Neural progenitor cell (in vitro differentiated cells): ENCODE measurements at regions not wholly inside any gene's neighbourhood (a gene's known extent, or its start where the extent isn't known, plus 50 kb on each side); places are given as distances from the start of the nearest gene placed in this dataset.

ENCODE experiments used
- DNase-seq: peaks from one replicate; pipeline ENCODE4 v3.0.0-alpha.2; 2016; ENCODE audit warnings: low spot score
- H2AFZ ChIP-seq: fragments of 200-600 bp; sonication (generic); replicated peaks from 2 replicates; pipeline ENCODE4 v1.6.1; 2016; ENCODE audit warnings: antibody characterized with exemption
- H3F3A ChIP-seq: fragments of 200-600 bp; sonication (generic); 2 replicates; pipeline ENCODE4 v1.6.1; 2016; ENCODE audit warnings: antibody characterized with exemption, low read depth
- H3K27ac ChIP-seq: fragments of 200-600 bp; sonication (generic); 2 replicates; pipeline ENCODE4 v1.5.1; 2016; ENCODE audit warnings: mild to moderate bottlenecking
- H3K27me3 ChIP-seq: fragments of 200-600 bp; sonication (generic); 2 replicates; pipeline ENCODE4 v1.6.1; 2016; ENCODE audit warnings: mild to moderate bottlenecking, moderate library complexity
- H3K36me3 ChIP-seq: fragments of 200-600 bp; sonication (generic); 2 replicates; pipeline ENCODE4 v1.5.1; 2016
- H3K4me1 ChIP-seq: fragments of 200-600 bp; sonication (generic); 2 replicates; pipeline ENCODE4 v1.6.1; 2016; ENCODE audit warnings: mixed run types
- H3K4me2 ChIP-seq: fragments of 200-600 bp; sonication (generic); 2 replicates; pipeline ENCODE4 v1.6.1; 2016
- H3K4me3 ChIP-seq: fragments of 200-600 bp; sonication (generic); 2 replicates; pipeline ENCODE4 v1.5.1; 2016
- H3K79me2 ChIP-seq: fragments of 200-600 bp; sonication (generic); 2 replicates; pipeline ENCODE4 v1.6.1; 2016; ENCODE audit warnings: low read depth
- H3K9ac ChIP-seq: fragments of 200-600 bp; sonication (generic); 2 replicates; pipeline ENCODE4 v1.6.1; 2016
- H3K9me3 ChIP-seq: fragments of 200-600 bp; sonication (generic); 2 replicates; pipeline ENCODE4 v1.5.1; 2016; ENCODE audit warnings: low read depth
- H4K20me1 ChIP-seq: fragments of 200-600 bp; sonication (generic); 2 replicates; pipeline ENCODE4 v1.6.1; 2016; ENCODE audit warnings: low read depth
- H3K27ac Mint-ChIP-seq: 3 replicates; pipeline ENCODE4 v1.8.0; 2021; ENCODE audit warnings: mixed read lengths
- H3K27me3 Mint-ChIP-seq: 2 replicates; pipeline ENCODE4 v1.8.0; 2022; ENCODE audit warnings: low read depth, mild to moderate bottlenecking, inconsistent platforms, moderate library complexity, mixed read lengths; ENCODE audit not compliant: insufficient read depth
- H3K36me3 Mint-ChIP-seq: 3 replicates; pipeline ENCODE4 v1.8.0; 2021; ENCODE audit warnings: mixed read lengths
- H3K4me1 Mint-ChIP-seq: 3 replicates; pipeline ENCODE4 v1.8.0; 2021; ENCODE audit warnings: mixed read lengths
- H3K4me3 Mint-ChIP-seq: 3 replicates; pipeline ENCODE4 v1.8.0; 2021; ENCODE audit warnings: mild to moderate bottlenecking, moderate library complexity, mixed read lengths
- H3K9me3 Mint-ChIP-seq: 3 replicates; pipeline ENCODE4 v1.8.0; 2020; ENCODE audit warnings: mixed read lengths
- CTCF ChIP-seq: fragments of 200-600 bp; sonication (generic); IDR thresholded peaks from 2 replicates; pipeline ENCODE4 v1.5.1; 2017; ENCODE audit warnings: antibody characterized with exemption, mild to moderate bottlenecking
- EZH2 ChIP-seq: fragments of 200-600 bp; sonication (generic); IDR thresholded peaks from 2 replicates; pipeline ENCODE4 v1.6.1; 2017; ENCODE audit warnings: antibody characterized with exemption, mild to moderate bottlenecking, moderate library complexity
- EZH2phosphoT487 ChIP-seq: fragments of 200-600 bp; sonication (generic); IDR thresholded peaks from 2 replicates; pipeline ENCODE4 v1.6.1; 2017; ENCODE audit warnings: antibody characterized with exemption

GRCh38 chr4:107276052-107276451 lies 239.9 kb upstream of the DKK2 start:
- no peak for DNase-seq
- Histone ChIP-seq H3K27me3 (no peaks in the 10 kb centered on the region), H3K4me1 (no peaks in the 10 kb centered on the region), H3K9me3 (no peaks in the 10 kb centered on the region), H3K36me3 (no peaks in the 10 kb centered on the region), H2AFZ (no peak overlapping the region), H3K4me2 (no peak overlapping the region), H3K27ac (no peak overlapping the region), H3K4me3 (no peak overlapping the region), H3K79me2 (no peaks in the 10 kb centered on the region), H3F3A (no peaks in the 10 kb centered on the region), H3K9ac (no peak overlapping the region), H4K20me1 (no peaks in the 10 kb centered on the region)
- peaks cover 19% of the 10 kb centered on the region for H3K4me1 Mint-ChIP-seq
- TF ChIP-seq CTCF, result no peak
- TF ChIP-seq EZH2phosphoT487, result no peak
- TF ChIP-seq EZH2, result no peak
- no peak overlapping the region for H3K4me3 Mint-ChIP-seq
- H3K27ac Mint-ChIP-seq, result no peak overlapping the region
- no peaks in the 10 kb centered on the region for H3K27me3 Mint-ChIP-seq
- H3K36me3 Mint-ChIP-seq, result no peaks in the 10 kb centered on the region
- H3K9me3 Mint-ChIP-seq, result no peaks in the 10 kb centered on the region

DNA sequence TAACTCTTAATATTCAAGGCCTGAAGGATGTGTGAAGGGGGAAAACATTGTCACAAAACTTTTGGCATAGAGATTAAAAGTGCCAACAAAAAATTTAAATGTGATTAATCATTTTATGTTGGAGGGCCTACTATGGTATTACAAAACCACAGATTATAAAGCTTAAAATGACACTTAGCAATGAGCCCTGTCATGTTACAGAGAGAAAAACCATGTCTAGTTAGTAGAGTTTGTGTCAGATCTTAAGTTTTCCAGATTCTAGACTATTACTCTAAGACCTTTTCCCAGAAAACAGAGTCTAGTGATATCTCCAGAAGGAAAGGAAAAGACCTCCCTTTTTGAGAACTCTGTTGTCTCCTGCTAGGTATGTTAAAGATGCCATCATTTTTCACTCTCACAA lies 239.1 kb upstream of the DKK2 start:
- no peaks in the 10 kb centered on the region for H3K4me1 ChIP-seq
- H3K4me2 ChIP-seq, result no peak overlapping the region
- no peaks in the 10 kb centered on the region for H3K36me3 ChIP-seq
- H3K79me2 ChIP-seq, result no peaks in the 10 kb centered on the region
- peaks cover 19% of the 10 kb centered on the region for H3K4me1 Mint-ChIP-seq
- no peak overlapping the region for H3K27ac ChIP-seq
- H4K20me1 ChIP-seq, result no peaks in the 10 kb centered on the region
- H3K27me3 ChIP-seq, result no peaks in the 10 kb centered on the region
- H3F3A ChIP-seq, result no peaks in the 10 kb centered on the region
- H3K9ac ChIP-seq, result no peak overlapping the region
- no peak overlapping the region for H3K4me3 ChIP-seq
- H3K27me3 Mint-ChIP-seq, result no peaks in the 10 kb centered on the region
- H3K36me3 Mint-ChIP-seq, result no peaks in the 10 kb centered on the region
- no peak for DNase-seq
- peak overlapping the region; percentile 64 for H3K27ac Mint-ChIP-seq
- no peak overlapping the region for H2AFZ ChIP-seq
- no peak overlapping the region for H3K4me3 Mint-ChIP-seq
- TF ChIP-seq EZH2, result no peak
- TF ChIP-seq CTCF, result no peak
- TF ChIP-seq EZH2phosphoT487, result no peak
- no peaks in the 10 kb centered on the region for H3K9me3 Mint-ChIP-seq
- H3K9me3 ChIP-seq, result no peaks in the 10 kb centered on the region

DNA sequence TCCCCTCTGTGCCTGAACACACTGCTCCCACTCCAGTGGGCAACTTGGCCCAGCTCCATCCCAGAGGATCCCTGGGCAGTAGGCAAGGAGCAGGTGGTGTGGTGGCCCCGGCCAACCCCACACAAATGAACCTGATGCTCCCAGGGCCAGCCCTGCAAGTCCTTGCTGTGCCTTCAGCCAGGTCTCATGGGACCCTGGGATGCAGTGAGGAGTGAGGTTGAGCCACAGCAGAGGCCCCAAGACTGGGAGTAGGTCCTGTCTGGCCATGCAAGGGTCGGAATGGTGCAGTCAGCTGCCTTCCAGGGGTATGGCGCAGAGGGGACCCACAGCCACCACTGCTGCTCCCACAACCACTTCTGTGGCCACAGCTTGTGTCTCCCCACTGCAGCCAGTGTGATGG lies 234.5 kb upstream of the DKK2 start:
- H3K27me3 ChIP-seq, result no peaks in the 10 kb centered on the region
- no peaks in the 10 kb centered on the region for H3K9me3 Mint-ChIP-seq
- no peaks in the 10 kb centered on the region for H3K9me3 ChIP-seq
- no peak overlapping the region for H3K9ac ChIP-seq
- H3K4me3 ChIP-seq, result no peak overlapping the region
- no peaks in the 10 kb centered on the region for H3K4me1 ChIP-seq
- H3K36me3 ChIP-seq, result no peaks in the 10 kb centered on the region
- no peaks in the 10 kb centered on the region for H3F3A ChIP-seq
- no peak overlapping the region for H2AFZ ChIP-seq
- H3K79me2 ChIP-seq, result no peaks in the 10 kb centered on the region
- H3K36me3 Mint-ChIP-seq, result no peaks in the 10 kb centered on the region
- DNase-seq, result no peak
- no peak overlapping the region for H3K4me3 Mint-ChIP-seq
- H3K27me3 Mint-ChIP-seq, result no peaks in the 10 kb centered on the region
- no peak overlapping the region for H3K27ac Mint-ChIP-seq
- no peaks in the 10 kb centered on the region for H4K20me1 ChIP-seq
- H3K4me2 ChIP-seq, result no peak overlapping the region
- H3K4me1 Mint-ChIP-seq, result peaks cover 7% of the 10 kb centered on the region
- H3K27ac ChIP-seq, result no peak overlapping the region
- TF ChIP-seq CTCF (no peak), EZH2 (no peak)

DNA sequence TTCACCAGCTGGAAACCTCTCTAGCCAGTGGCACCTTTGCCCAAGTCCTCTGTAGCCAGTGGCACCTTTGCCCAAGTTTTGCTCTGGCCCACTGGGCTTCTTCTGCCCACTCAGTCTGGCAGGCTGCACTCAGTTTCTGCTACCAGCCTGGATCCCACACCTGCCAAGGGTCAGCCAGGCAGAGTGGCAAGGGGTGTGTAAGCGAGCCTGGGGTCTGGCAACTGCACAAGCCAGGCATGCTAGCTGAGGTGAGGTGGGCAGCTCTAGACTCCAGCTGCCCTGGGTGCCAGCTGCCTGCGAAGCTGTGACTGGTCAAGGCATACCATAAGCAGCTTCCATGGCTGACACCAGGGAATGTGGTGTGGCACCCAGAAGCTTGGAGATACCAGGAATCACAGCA lies 233.1 kb upstream of the DKK2 start:
- Histone ChIP-seq H3K9ac (no peak overlapping the region), H3K4me1 (no peaks in the 10 kb centered on the region), H3K27ac (no peak overlapping the region), H3K4me2 (no peak overlapping the region), H4K20me1 (no peaks in the 10 kb centered on the region), H3K4me3 (no peak overlapping the region), H3F3A (no peaks in the 10 kb centered on the region), H3K27me3 (no peaks in the 10 kb centered on the region), H3K9me3 (no peaks in the 10 kb centered on the region), H2AFZ (no peak overlapping the region), H3K36me3 (no peaks in the 10 kb centered on the region), H3K79me2 (no peaks in the 10 kb centered on the region)
- no peak overlapping the region for H3K27ac Mint-ChIP-seq
- H3K27me3 Mint-ChIP-seq, result no peaks in the 10 kb centered on the region
- no peaks in the 10 kb centered on the region for H3K9me3 Mint-ChIP-seq
- H3K36me3 Mint-ChIP-seq, result no peaks in the 10 kb centered on the region
- no peak overlapping the region for H3K4me3 Mint-ChIP-seq
- TF ChIP-seq EZH2phosphoT487 (no peak), EZH2 (no peak)
- H3K4me1 Mint-ChIP-seq, result no peaks in the 10 kb centered on the region
- no peak for DNase-seq
